ENCODE measurements at regions not wholly inside any gene's neighbourhood (a gene's known extent, or its start where the extent isn't known, plus 50 kb on each side); places are given as distances from the start of the nearest gene placed in this dataset.

DNA sequence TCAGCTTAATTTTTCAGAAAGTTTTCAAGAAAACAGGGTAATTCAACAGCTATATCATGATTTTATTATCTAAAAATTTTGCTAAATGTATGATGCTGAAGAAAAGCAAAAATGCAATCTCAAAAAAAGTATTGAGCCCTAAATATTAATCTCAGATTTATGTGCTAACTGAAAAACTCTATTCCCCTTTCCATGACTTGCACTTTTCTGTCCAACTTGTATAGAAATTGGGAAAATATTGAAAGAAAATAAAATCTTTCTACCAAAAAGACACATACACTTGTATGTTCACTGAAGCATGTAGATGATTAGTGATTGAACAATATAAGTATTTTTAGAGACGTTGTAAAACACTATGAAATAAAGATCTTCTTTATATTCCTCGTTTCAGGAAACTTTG lies 368.0 kb upstream of the ATXN7L3B start:
- TF ChIP-seq POLR2A (IDR thresholded peaks at IDR 0.05): no peak
- TF ChIP-seq, protein P1, sequence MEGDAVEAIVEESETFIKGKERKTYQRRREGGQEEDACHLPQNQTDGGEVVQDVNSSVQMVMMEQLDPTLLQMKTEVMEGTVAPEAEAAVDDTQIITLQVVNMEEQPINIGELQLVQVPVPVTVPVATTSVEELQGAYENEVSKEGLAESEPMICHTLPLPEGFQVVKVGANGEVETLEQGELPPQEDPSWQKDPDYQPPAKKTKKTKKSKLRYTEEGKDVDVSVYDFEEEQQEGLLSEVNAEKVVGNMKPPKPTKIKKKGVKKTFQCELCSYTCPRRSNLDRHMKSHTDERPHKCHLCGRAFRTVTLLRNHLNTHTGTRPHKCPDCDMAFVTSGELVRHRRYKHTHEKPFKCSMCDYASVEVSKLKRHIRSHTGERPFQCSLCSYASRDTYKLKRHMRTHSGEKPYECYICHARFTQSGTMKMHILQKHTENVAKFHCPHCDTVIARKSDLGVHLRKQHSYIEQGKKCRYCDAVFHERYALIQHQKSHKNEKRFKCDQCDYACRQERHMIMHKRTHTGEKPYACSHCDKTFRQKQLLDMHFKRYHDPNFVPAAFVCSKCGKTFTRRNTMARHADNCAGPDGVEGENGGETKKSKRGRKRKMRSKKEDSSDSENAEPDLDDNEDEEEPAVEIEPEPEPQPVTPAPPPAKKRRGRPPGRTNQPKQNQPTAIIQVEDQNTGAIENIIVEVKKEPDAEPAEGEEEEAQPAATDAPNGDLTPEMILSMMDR (IDR thresholded peaks at IDR 0.05): no peak
